ENCODE measurements at regions not wholly inside any gene's neighbourhood (a gene's known extent, or its start where the extent isn't known, plus 50 kb on each side); places are given as distances from the start of the nearest gene placed in this dataset.

DNA sequence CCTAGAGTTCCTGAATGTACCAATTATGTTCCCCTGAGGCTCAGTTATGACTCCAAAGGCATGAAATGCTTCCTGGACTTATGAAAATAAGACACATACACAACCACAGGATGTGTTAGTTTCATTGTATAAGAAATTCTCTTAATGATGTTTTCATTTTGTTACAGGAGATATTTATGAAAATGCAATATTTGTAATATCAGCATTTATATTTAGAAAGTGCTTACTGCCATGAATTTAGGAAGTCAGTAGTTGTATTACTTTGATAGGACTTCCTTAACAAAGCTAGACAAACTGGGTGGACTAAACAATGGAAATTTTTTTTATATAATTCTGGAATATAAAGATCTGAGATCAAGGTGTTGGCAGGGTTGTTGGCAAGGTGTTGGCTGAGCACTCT lies 572.1 kb upstream of the IGFBP7 start:
- no peaks in the 10 kb centered on the region for H3K9me3 ChIP-seq
- no peak overlapping the region for H3K27ac ChIP-seq
- TF ChIP-seq EP300 (IDR thresholded peaks at IDR 0.05) = no peak
- TF ChIP-seq POLR2A (IDR thresholded peaks at IDR 0.05) = no peak
- TF ChIP-seq, protein P1, sequence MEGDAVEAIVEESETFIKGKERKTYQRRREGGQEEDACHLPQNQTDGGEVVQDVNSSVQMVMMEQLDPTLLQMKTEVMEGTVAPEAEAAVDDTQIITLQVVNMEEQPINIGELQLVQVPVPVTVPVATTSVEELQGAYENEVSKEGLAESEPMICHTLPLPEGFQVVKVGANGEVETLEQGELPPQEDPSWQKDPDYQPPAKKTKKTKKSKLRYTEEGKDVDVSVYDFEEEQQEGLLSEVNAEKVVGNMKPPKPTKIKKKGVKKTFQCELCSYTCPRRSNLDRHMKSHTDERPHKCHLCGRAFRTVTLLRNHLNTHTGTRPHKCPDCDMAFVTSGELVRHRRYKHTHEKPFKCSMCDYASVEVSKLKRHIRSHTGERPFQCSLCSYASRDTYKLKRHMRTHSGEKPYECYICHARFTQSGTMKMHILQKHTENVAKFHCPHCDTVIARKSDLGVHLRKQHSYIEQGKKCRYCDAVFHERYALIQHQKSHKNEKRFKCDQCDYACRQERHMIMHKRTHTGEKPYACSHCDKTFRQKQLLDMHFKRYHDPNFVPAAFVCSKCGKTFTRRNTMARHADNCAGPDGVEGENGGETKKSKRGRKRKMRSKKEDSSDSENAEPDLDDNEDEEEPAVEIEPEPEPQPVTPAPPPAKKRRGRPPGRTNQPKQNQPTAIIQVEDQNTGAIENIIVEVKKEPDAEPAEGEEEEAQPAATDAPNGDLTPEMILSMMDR (IDR thresholded peaks at IDR 0.05) = no peak
- H3K4me3 ChIP-seq = no peak overlapping the region
- no peaks in the 10 kb centered on the region for H3K27me3 ChIP-seq
- H3K4me1 ChIP-seq = no peaks in the 10 kb centered on the region
- no peak for DNase-seq (ENCODE audit: low spot score in 2 of 2)
- H3K36me3 ChIP-seq = no peaks in the 10 kb centered on the region

- Histone ChIP-seq H3K36me3 (no peaks in the 10 kb centered on the region), H3K4me3 (no peak overlapping the region), H3K27me3 (no peaks in the 10 kb centered on the region), H3K4me1 (no peaks in the 10 kb centered on the region), H3K9me3 (no peaks in the 10 kb centered on the region), H3K27ac (no peak overlapping the region)
- 85 to 91% methylated on average over 7 of the region's 7 CpGs for WGBS, 2 donors
- TF ChIP-seq, protein P1 (IDR thresholded peaks at IDR 0.05) = no peak
- TF ChIP-seq EP300 (IDR thresholded peaks at IDR 0.05) (no peak), POLR2A (IDR thresholded peaks at IDR 0.05) (no peak)
- no peak for DNase-seq (ENCODE audit: low spot score in 2 of 2)
Measured at GRCh38 chr4:57679969-57680368, 569.8 kb upstream of the IGFBP7 start.

GRCh38 chr4:57676394-57676793 lies 566.2 kb upstream of the IGFBP7 start:
- H3K27me3 ChIP-seq = no peaks in the 10 kb centered on the region
- WGBS, 2 donors = 95 to 96% methylated on average over 6 of the region's 6 CpGs
- TF ChIP-seq, protein P1 (IDR thresholded peaks at IDR 0.05) = no peak
- TF ChIP-seq EP300 (IDR thresholded peaks at IDR 0.05) (no peak), POLR2A (IDR thresholded peaks at IDR 0.05) (no peak)

GRCh38 chr4:57672846-57673433 lies 562.8 kb upstream of the IGFBP7 start:
- H3K36me3 ChIP-seq = no peaks in the 10 kb centered on the region
- no peaks in the 10 kb centered on the region for H3K4me1 ChIP-seq
- H3K27ac ChIP-seq = no peak overlapping the region
- WGBS, 2 donors = 20 to 44% methylated on average over 2 of the region's 2 CpGs
- no peak for DNase-seq (ENCODE audit: low spot score in 2 of 2)
- TF ChIP-seq EP300 (IDR thresholded peaks at IDR 0.05) (no peak), POLR2A (IDR thresholded peaks at IDR 0.05) (no peak)
- TF ChIP-seq, protein P1 (IDR thresholded peaks at IDR 0.05) = no peak
- no peak overlapping the region for H3K4me3 ChIP-seq
- H3K9me3 ChIP-seq = no peaks in the 10 kb centered on the region
- no peaks in the 10 kb centered on the region for H3K27me3 ChIP-seq

More at GRCh38 chr4:57676394-57676793, 566.2 kb upstream of the IGFBP7 start:
- Histone ChIP-seq H3K4me3 (no peak overlapping the region), H3K36me3 (no peaks in the 10 kb centered on the region), H3K9me3 (no peaks in the 10 kb centered on the region), H3K4me1 (no peaks in the 10 kb centered on the region), H3K27ac (no peak overlapping the region)
- no peak for DNase-seq (ENCODE audit: low spot score in 2 of 2)

- TF ChIP-seq, protein P1 (IDR thresholded peaks at IDR 0.05) = no peak
- TF ChIP-seq POLR2A (IDR thresholded peaks at IDR 0.05) = no peak
- TF ChIP-seq EP300 (IDR thresholded peaks at IDR 0.05) = no peak
- no peaks in the 10 kb centered on the region for H3K36me3 ChIP-seq
- no peak overlapping the region for H3K4me3 ChIP-seq
- WGBS, 2 donors = 31 to 33% methylated on average over 2 of the region's 2 CpGs
- no peaks in the 10 kb centered on the region for H3K27me3 ChIP-seq
- no peak for DNase-seq (ENCODE audit: low spot score in 2 of 2)
- no peaks in the 10 kb centered on the region for H3K9me3 ChIP-seq
- H3K4me1 ChIP-seq = no peaks in the 10 kb centered on the region
- no peak overlapping the region for H3K27ac ChIP-seq
Measured at GRCh38 chr4:57668621-57669020, 558.4 kb upstream of the IGFBP7 start.
